Frontal cortex (tissue), 3 donors: ENCODE measurements at regions not wholly inside any gene's neighbourhood (a gene's known extent, or its start where the extent isn't known, plus 50 kb on each side); places are given as distances from the start of the nearest gene placed in this dataset.

Experiments
- DNase-seq, 2 donors: peaks; one replicate each; pipeline ENCODE4 v3.0.0; 2012; ENCODE audit warnings: low spot score in 2 of 2
- FAIRE-seq: peaks from 2 replicates; lab custom pipeline; 2012; peaks lifted over from hg19 to GRCh38; lab: Jason Lieb, UNC
- donor health status: control.
- donor health status: control.
- donor health status: control.

- DNase-seq (no peak), FAIRE-seq (peak; percentile 81)
Measured at GRCh38 chr21:23531444-23531843, 2075.8 kb downstream of the MRPL39 start.

DNA sequence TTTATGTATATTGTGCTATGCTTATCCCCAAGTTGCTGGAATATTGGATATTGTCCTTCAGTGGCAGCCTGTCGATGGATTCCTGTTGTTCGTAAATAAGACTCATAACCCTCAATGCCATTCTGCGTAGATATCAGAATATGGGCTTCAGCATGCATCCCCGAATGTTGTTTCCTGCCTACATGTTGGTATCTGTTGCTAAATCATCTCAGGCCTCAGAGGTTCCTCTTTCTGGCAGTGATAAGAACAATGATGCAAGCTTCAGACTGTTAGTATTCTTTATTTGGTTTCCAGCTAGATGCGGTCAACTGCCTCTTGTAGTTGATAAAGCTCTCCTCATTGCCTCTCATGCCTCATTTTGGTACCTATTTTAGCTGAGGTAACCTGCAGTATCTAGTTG, 2082.6 kb downstream of the MRPL39 start:
- FAIRE-seq, result no peak
- DNase-seq, result no peak

DNA sequence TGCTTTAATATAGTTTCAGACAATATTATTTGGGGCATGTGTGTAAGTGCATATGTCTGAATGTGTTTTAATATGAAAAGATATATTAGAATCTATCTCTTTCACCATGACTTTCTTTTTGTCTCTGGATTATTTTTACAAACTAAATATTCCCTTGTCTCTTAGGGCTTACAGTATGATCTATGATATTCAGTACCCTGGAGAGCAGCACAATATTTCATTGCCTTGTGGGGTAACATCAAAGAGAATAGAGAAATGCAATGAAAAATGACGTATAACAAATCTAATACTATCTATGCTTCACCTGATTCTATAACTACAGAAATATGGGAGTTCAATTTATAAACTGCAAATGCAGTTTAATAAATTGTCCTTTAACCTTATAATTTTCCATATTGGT, 2084.5 kb downstream of the MRPL39 start:
- no peak for DNase-seq

GRCh38 chr21:23507501-23507900, 2099.8 kb downstream of the MRPL39 start:
- no peak for FAIRE-seq
- DNase-seq, result no peak

More for the DNA sequence above, 2084.5 kb downstream of the MRPL39 start:
- FAIRE-seq, result no peak

- FAIRE-seq (no peak), DNase-seq (no peak)
Measured at GRCh38 chr21:23496729-23497128, 2110.6 kb downstream of the MRPL39 start.

DNA sequence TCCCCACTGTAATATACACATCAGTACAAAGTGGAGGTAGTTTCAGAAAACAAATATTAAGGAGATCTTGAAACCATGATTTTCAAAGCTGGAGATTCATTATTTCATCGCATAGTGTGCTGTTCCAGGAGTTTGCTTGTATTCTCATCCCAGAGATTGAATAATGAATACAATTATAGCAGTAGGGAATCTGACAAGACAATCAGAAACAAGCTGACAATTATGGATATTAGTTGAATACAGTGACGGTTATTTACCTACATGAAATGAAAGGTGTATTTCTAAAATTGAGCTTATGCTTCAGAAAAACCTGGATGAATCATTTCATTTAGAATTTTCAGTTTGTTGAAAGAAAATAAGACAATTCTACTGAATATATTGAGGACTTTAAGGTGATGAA, 2119.0 kb downstream of the MRPL39 start:
- FAIRE-seq (no peak), DNase-seq (no peak)

GRCh38 chr21:23480591-23481270, 2126.6 kb downstream of the MRPL39 start:
- FAIRE-seq, result peak; percentile 83

DNA sequence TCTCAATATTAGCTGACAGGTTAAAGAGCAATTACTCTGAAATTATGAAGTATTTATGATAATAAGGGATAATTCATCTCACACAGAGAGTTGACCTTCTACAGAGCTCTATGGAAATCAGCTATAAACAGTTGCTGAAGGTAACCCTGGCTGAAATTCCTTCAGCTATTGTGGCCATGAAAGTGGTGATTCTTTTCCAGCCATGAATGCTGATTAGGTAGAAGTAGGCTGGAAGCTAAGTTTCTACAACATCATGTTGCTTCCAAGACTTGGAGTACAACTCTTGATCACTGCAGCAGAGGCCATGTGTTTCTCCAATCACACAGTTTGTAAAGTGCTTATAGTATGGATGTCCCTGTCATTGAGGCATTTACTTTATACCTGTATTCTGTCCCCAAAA, 2128.9 kb downstream of the MRPL39 start:
- DNase-seq (no peak), FAIRE-seq (no peak)

More at GRCh38 chr21:23480591-23481270, 2126.6 kb downstream of the MRPL39 start:
- DNase-seq, result no peak

GRCh38 chr21:23475281-23476219, 2131.7 kb downstream of the MRPL39 start:
- no peak for FAIRE-seq
- no peak for DNase-seq

GRCh38 chr21:23471877-23472276, 2135.4 kb downstream of the MRPL39 start:
- FAIRE-seq (no peak), DNase-seq (no peak)

DNA sequence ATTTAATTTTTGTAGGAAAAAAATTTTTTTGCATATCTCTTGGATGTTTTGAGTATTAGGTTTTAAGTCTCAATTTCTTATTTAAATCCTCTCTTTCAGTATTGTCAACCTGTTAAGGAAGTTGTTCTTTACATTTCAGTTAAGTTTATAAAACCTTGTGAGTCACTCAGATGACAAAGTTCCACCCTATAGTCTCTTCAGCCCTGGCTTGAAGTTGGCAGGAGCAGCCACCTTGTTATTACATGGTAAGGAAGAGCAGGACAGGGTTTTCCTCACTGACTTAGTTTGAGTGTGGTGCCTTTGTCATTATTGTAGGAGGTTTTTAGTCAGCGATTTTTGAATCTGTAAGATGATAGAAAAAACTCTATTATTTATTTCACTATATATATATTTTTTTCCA, 2143.9 kb downstream of the MRPL39 start:
- no peak for FAIRE-seq
- no peak for DNase-seq

- FAIRE-seq, result no peak
- DNase-seq, result no peak
Measured at GRCh38 chr21:23455676-23456075, 2151.6 kb downstream of the MRPL39 start.

GRCh38 chr21:23452384-23453083, 2154.7 kb downstream of the MRPL39 start:
- no peak for FAIRE-seq

GRCh38 chr21:23445307-23445706, 2162.0 kb downstream of the MRPL39 start:
- DNase-seq, result no peak
- FAIRE-seq, result no peak

More at GRCh38 chr21:23452384-23453083, 2154.7 kb downstream of the MRPL39 start:
- DNase-seq, result no peak

- DNase-seq, result no peak
- no peak for FAIRE-seq
Measured at GRCh38 chr21:23438081-23438480, 2169.2 kb downstream of the MRPL39 start.

GRCh38 chr21:23402929-23403520, 2204.3 kb downstream of the MRPL39 start:
- no peak for DNase-seq
- no peak for FAIRE-seq

GRCh38 chr21:23401278-23401677, 2206.0 kb downstream of the MRPL39 start:
- DNase-seq (no peak), FAIRE-seq (no peak)

- DNase-seq (no peak), FAIRE-seq (no peak)
Measured at GRCh38 chr21:23398726-23399125, 2208.6 kb downstream of the MRPL39 start.

- FAIRE-seq (peak; percentile 6), DNase-seq (no peak)
Measured at GRCh38 chr21:23394458-23394857, 2212.8 kb downstream of the MRPL39 start.

DNA sequence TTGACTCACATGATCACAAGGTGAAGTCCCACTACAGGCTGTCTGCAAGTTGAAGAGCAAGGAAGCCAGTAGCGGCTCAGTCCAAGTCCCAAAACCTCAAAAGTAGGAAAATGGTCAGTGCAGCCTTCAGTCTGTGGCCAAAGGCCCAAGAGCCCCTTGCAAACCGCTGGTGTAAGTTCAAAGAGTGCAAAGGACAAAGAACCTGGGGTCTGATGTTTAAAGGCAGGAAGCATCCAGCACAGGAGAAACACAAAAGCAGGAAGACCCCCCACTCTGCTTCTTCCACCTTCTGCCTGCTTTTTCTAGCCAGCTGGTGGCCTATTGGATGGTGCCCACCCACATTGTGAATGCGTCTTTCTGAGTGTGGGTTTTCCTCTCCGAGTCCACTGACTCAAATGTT, 2222.6 kb downstream of the MRPL39 start:
- DNase-seq (no peak), FAIRE-seq (no peak)
